ENCODE measurements at regions not wholly inside any gene's neighbourhood (a gene's known extent, or its start where the extent isn't known, plus 50 kb on each side); places are given as distances from the start of the nearest gene placed in this dataset.

DNA sequence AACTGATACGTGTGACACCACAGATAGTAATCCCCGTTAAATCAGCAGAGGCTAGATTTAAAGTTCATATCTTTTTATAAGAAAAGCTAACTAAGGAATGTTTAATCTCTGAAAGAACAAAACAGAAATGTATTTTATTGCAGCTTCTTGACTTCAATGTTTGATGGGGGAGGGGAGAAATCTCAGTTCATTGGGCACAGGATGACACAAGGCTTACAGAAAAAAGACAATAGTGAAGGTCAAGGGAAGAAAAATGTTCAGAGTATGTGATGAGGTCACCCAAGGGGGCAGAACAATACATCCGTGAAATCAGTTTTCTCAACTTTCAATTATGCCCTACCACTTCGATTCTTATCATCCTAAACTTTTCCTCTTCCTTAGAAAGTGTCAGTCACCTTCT is 102.9 kb downstream of the ELAPOR2 start:
- H3K4me3 ChIP-seq (ENCODE audit: low read depth, low read length) = no peak overlapping the region
- DNase-seq (ENCODE audit: low read depth) = no peak
- in situ Hi-C loops (cut with HindIII; ENCODE audit: low sequenced_read_pairs) = loop anchor here (25.0 kb wide), 2 partner anchors 181 to 281 kb away; no protein-coding TSS in a partner anchor
- TF ChIP-seq CTCF (IDR thresholded peaks at IDR 0.05; ENCODE audit: low read depth, low read length, missing control alignments) = no peak

- no peak overlapping the region for H3K4me3 ChIP-seq (ENCODE audit: low read depth, low read length)
- no peak for DNase-seq (ENCODE audit: low read depth)
- in situ Hi-C loops (cut with HindIII; ENCODE audit: low sequenced_read_pairs) = loop anchor here (25.0 kb wide), 2 partner anchors 181 to 281 kb away; no protein-coding TSS in a partner anchor
- no peak for TF ChIP-seq CTCF (IDR thresholded peaks at IDR 0.05; ENCODE audit: low read depth, low read length, missing control alignments)
Measured at GRCh38 chr7:86955895-86956503, 103.5 kb downstream of the ELAPOR2 start.

- H3K4me3 ChIP-seq (ENCODE audit: low read depth, low read length) = no peak overlapping the region
- in situ Hi-C loops (cut with HindIII; ENCODE audit: low sequenced_read_pairs) = loop anchor here (25.0 kb wide), 2 partner anchors 182 to 282 kb away; no protein-coding TSS in a partner anchor
- TF ChIP-seq CTCF (IDR thresholded peaks at IDR 0.05; ENCODE audit: low read depth, low read length, missing control alignments) = no peak
- no peak for DNase-seq (ENCODE audit: low read depth)
Measured at GRCh38 chr7:86954971-86955370, 104.5 kb downstream of the ELAPOR2 start.

GRCh38 chr7:86953653-86954336 is 105.7 kb downstream of the ELAPOR2 start:
- in situ Hi-C loops (cut with HindIII; ENCODE audit: low sequenced_read_pairs) = loop anchor here (25.0 kb wide), 2 partner anchors 184 to 284 kb away; no protein-coding TSS in a partner anchor
- no peak overlapping the region for H3K4me3 ChIP-seq (ENCODE audit: low read depth, low read length)
- DNase-seq (ENCODE audit: low read depth) = no peak
- no peak for TF ChIP-seq CTCF (IDR thresholded peaks at IDR 0.05; ENCODE audit: low read depth, low read length, missing control alignments)

GRCh38 chr7:86953219-86953618 is 106.2 kb downstream of the ELAPOR2 start:
- H3K4me3 ChIP-seq (ENCODE audit: low read depth, low read length) = no peak overlapping the region
- TF ChIP-seq CTCF (IDR thresholded peaks at IDR 0.05; ENCODE audit: low read depth, low read length, missing control alignments) = no peak
- no peak for DNase-seq (ENCODE audit: low read depth)
- in situ Hi-C loops (cut with HindIII; ENCODE audit: low sequenced_read_pairs) = loop anchor here (25.0 kb wide), 2 partner anchors 184 to 284 kb away; no protein-coding TSS in a partner anchor

DNA sequence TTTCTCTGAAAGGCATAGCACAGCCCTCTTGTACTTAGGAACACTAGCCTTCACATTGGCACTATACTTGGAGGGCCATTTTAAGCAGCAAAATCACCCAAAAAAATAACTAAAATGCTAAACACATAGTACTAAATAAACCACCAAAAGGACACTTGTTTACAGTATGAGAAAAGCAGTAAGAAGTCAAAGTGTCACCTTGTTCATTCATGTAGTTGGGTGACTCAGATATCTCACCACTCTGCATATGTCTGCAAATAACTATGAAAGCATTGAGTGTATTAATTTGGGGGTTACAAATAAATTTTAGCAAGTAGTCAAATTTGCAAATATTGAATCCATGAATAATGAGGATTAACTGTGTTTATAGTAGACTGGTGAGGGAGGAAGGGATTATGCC is 107.6 kb downstream of the ELAPOR2 start:
- in situ Hi-C loops (cut with HindIII; ENCODE audit: low sequenced_read_pairs) = loop anchor here (25.0 kb wide), 2 partner anchors 185 to 285 kb away; no protein-coding TSS in a partner anchor
- TF ChIP-seq CTCF (IDR thresholded peaks at IDR 0.05; ENCODE audit: low read depth, low read length, missing control alignments) = no peak
- H3K4me3 ChIP-seq (ENCODE audit: low read depth, low read length) = no peak overlapping the region
- DNase-seq (ENCODE audit: low read depth) = no peak

All from astrocyte of the cerebellum (primary cell).